Loucy (cell line): ENCODE measurements at regions not wholly inside any gene's neighbourhood (a gene's known extent, or its start where the extent isn't known, plus 50 kb on each side); places are given as distances from the start of the nearest gene placed in this dataset.

Source experiments
- H2AFZ ChIP-seq: fragments of 200-600 bp; sonication (generic); 2 replicates; pipeline ENCODE4 v1.6.0; 2016; ENCODE audit warnings: antibody characterized with exemption, mild to moderate bottlenecking, low read length, moderate library complexity
- H3F3A ChIP-seq: fragments of 200-600 bp; 2 replicates; pipeline ENCODE4 v1.6.0; 2016; ENCODE audit warnings: antibody characterized with exemption, low read depth, mild to moderate bottlenecking
- H3K27me3 ChIP-seq: fragments of 200-600 bp; sonication (generic); 2 replicates; pipeline ENCODE4 v1.6.1; 2014; ENCODE audit warnings: low read length, mild to moderate bottlenecking; ENCODE audit not compliant: insufficient read depth, poor library complexity, severe bottlenecking
- H3K36me3 ChIP-seq: fragments of 200-600 bp; sonication (generic); 2 replicates; pipeline ENCODE4 v1.6.1; 2016; ENCODE audit warnings: low read length; ENCODE audit not compliant: insufficient read depth
- H3K4me1 ChIP-seq: fragments of 200-600 bp; sonication (generic); 2 replicates; pipeline ENCODE4 v1.5.1; 2014; ENCODE audit warnings: low read length, mild to moderate bottlenecking; ENCODE audit not compliant: insufficient read depth, poor library complexity, severe bottlenecking
- H3K4me2 ChIP-seq: fragments of 200-600 bp; sonication (generic); 2 replicates; pipeline ENCODE4 v1.6.0; 2014; ENCODE audit warnings: antibody characterized with exemption, low read length, low read depth, mild to moderate bottlenecking; ENCODE audit not compliant: poor library complexity, severe bottlenecking
- H3K4me3 ChIP-seq: fragments of 200-600 bp; sonication (generic); 2 replicates; pipeline ENCODE4 v1.5.1; 2014; ENCODE audit warnings: low read length, mild to moderate bottlenecking, mixed read lengths; ENCODE audit not compliant: poor library complexity, severe bottlenecking
- H3K79me2 ChIP-seq: fragments of 200-600 bp; sonication (generic); 2 replicates; pipeline ENCODE4 v1.6.1; 2014; ENCODE audit warnings: low read length; ENCODE audit not compliant: insufficient read depth
- H3K9ac ChIP-seq: fragments of 200-600 bp; sonication (generic); 2 replicates; pipeline ENCODE4 v1.6.0; 2014; ENCODE audit warnings: mild to moderate bottlenecking, low read depth, low read length, moderate library complexity; ENCODE audit not compliant: poor library complexity, severe bottlenecking
- H3K9me2 ChIP-seq: fragments of 200-600 bp; sonication (generic); replicated peaks from 2 replicates; pipeline ENCODE4 v1.6.1; 2016; ENCODE audit warnings: low read depth, low read length, mixed read lengths
- H3K9me3 ChIP-seq: fragments of 200-600 bp; sonication (generic); 2 replicates; pipeline ENCODE4 v1.6.1; 2014; ENCODE audit warnings: mild to moderate bottlenecking, antibody characterized with exemption, low read length, low read depth; ENCODE audit not compliant: insufficient read depth
- H4K20me1 ChIP-seq: fragments of 200-600 bp; sonication (generic); 2 replicates; pipeline ENCODE4 v1.6.0; 2014; ENCODE audit warnings: antibody characterized with exemption, low read length, mild to moderate bottlenecking; ENCODE audit not compliant: insufficient read depth, poor library complexity, severe bottlenecking
- EZH2phosphoT487 ChIP-seq: fragments of 200-600 bp; IDR thresholded peaks from 2 replicates; pipeline ENCODE4 v1.6.1; 2018; ENCODE audit warnings: antibody characterized with exemption, mild to moderate bottlenecking, moderate library complexity, borderline replicate concordance
- TF ChIP-seq, protein P1 (sequence below): fragments of 200-600 bp; sonication (generic); conservative IDR thresholded peaks from 2 replicates; pipeline ENCODE4 v1.5.1; 2014; ENCODE audit warnings: mild to moderate bottlenecking, antibody characterized with exemption, low read length

- Histone ChIP-seq H4K20me1 (no peaks in the 10 kb centered on the region), H3K9me3 (0 out of 2 replicates have a peak, but pooled peaks cover 1% of the 10 kb centered on the region), H3K9ac (no peak overlapping the region), H3F3A (no peaks in the 10 kb centered on the region), H3K4me1 (peaks cover 4% of the 10 kb centered on the region), H3K27me3 (no peaks in the 10 kb centered on the region), H3K9me2 (no peaks in the 10 kb centered on the region), H2AFZ (no peak overlapping the region), H3K79me2 (no peaks in the 10 kb centered on the region), H3K4me2 (no peak overlapping the region), H3K4me3 (no peak overlapping the region), H3K36me3 (no peaks in the 10 kb centered on the region)
- TF ChIP-seq, protein P1, sequence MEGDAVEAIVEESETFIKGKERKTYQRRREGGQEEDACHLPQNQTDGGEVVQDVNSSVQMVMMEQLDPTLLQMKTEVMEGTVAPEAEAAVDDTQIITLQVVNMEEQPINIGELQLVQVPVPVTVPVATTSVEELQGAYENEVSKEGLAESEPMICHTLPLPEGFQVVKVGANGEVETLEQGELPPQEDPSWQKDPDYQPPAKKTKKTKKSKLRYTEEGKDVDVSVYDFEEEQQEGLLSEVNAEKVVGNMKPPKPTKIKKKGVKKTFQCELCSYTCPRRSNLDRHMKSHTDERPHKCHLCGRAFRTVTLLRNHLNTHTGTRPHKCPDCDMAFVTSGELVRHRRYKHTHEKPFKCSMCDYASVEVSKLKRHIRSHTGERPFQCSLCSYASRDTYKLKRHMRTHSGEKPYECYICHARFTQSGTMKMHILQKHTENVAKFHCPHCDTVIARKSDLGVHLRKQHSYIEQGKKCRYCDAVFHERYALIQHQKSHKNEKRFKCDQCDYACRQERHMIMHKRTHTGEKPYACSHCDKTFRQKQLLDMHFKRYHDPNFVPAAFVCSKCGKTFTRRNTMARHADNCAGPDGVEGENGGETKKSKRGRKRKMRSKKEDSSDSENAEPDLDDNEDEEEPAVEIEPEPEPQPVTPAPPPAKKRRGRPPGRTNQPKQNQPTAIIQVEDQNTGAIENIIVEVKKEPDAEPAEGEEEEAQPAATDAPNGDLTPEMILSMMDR: no peak
- TF ChIP-seq EZH2phosphoT487: no peak
Measured at GRCh38 chr3:66565301-66565700, 64.5 kb upstream of the LRIG1 start.

- no peaks in the 10 kb centered on the region for H3K9me2 ChIP-seq
- TF ChIP-seq, protein P1: no peak
- TF ChIP-seq EZH2phosphoT487: no peak
- H3K4me1 ChIP-seq: peaks cover 4% of the 10 kb centered on the region
Measured at GRCh38 chr3:66567077-66567476, 66.3 kb upstream of the LRIG1 start.

GRCh38 chr3:66572090-66572675 is 71.4 kb upstream of the LRIG1 start:
- Histone ChIP-seq H3K9me2 (no peaks in the 10 kb centered on the region), H3K9ac (no peak overlapping the region), H2AFZ (no peak overlapping the region), H3K36me3 (no peaks in the 10 kb centered on the region), H3F3A (no peaks in the 10 kb centered on the region), H4K20me1 (no peaks in the 10 kb centered on the region), H3K4me2 (no peak overlapping the region), H3K4me3 (no peak overlapping the region), H3K4me1 (peaks cover 4% of the 10 kb centered on the region), H3K79me2 (no peaks in the 10 kb centered on the region), H3K9me3 (no peaks in the 10 kb centered on the region), H3K27me3 (peaks cover 10% of the 10 kb centered on the region)
- no peak for TF ChIP-seq EZH2phosphoT487
- TF ChIP-seq, protein P1: no peak

More at GRCh38 chr3:66567077-66567476, 66.3 kb upstream of the LRIG1 start:
- no peak overlapping the region for H3K4me2 ChIP-seq
- H3K9ac ChIP-seq: no peak overlapping the region
- H2AFZ ChIP-seq: no peak overlapping the region
- H3K79me2 ChIP-seq: no peaks in the 10 kb centered on the region
- H3F3A ChIP-seq: no peaks in the 10 kb centered on the region
- H3K36me3 ChIP-seq: no peaks in the 10 kb centered on the region
- no peaks in the 10 kb centered on the region for H4K20me1 ChIP-seq
- H3K27me3 ChIP-seq: no peaks in the 10 kb centered on the region
- no peak overlapping the region for H3K4me3 ChIP-seq
- no peaks in the 10 kb centered on the region for H3K9me3 ChIP-seq
